Fibroblast of villous mesenchyme (primary cell): ENCODE measurements at regions not wholly inside any gene's neighbourhood (a gene's known extent, or its start where the extent isn't known, plus 50 kb on each side); places are given as distances from the start of the nearest gene placed in this dataset.

ENCODE experiments used
- DNase-seq: peaks from one replicate; pipeline ENCODE4 v3.0.0-alpha.2; 2010; ENCODE audit warnings: low read depth
- H3K4me3 ChIP-seq: 2 replicates; pipeline ENCODE4 v1.5.1; 2011; ENCODE audit warnings: low read depth, mild to moderate bottlenecking, low read length
- CTCF ChIP-seq: IDR thresholded peaks from 2 replicates; pipeline ENCODE4 v1.5.1; 2012; ENCODE audit warnings: low read depth, mild to moderate bottlenecking, low read length; ENCODE audit not compliant: insufficient read depth

DNA sequence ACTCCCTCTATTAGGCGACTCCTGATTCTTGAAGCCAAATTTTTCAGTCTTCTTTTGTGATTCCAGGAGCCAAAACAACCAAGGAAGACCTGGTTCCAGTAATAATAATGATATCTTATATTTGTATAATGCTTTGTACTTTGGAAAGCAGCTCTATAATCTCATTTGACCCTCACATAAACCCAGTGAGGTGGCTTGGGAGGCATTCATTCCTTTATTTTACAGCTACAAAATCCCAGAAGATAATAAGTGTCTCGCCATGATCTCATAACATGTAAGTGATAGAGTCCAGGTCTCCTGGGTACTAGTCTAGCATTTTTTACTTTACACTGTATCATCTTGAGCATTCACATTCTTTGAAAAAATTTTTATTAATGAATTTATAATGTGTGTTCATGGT, 143.1 kb downstream of the ACTBL2 start:
- H3K4me3 ChIP-seq: no peak overlapping the region
- DNase-seq: no peak
- TF ChIP-seq CTCF: no peak

DNA sequence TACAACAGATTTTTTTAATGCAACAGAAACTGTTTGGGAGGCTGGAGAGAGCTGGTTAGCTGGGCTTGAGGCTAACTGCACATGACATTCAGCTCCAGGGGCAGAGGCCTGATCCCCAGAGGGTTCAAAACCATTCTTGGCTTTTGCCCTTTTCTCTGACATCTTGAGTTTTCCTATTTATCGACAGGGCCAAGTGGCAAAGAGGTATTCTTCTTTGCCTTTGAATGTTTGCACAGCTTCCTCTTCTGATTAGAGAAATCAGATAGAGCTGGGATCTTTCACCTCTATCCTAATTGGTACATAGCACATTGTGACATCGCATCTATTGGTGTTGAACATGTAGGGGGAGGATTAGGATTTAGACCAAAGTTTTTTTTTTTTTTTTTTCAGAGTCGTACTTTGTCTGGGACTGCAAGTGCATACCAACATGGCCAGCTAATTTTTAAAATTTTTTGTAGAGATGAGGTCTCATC, 143.7 kb downstream of the ACTBL2 start:
- TF ChIP-seq CTCF: no peak
- H3K4me3 ChIP-seq: no peak overlapping the region
- no peak for DNase-seq

GRCh38 chr5:57338068-57338867, 144.3 kb downstream of the ACTBL2 start:
- H3K4me3 ChIP-seq: no peak overlapping the region
- TF ChIP-seq CTCF: peak; percentile 48
- peak; percentile 68 for DNase-seq

DNA sequence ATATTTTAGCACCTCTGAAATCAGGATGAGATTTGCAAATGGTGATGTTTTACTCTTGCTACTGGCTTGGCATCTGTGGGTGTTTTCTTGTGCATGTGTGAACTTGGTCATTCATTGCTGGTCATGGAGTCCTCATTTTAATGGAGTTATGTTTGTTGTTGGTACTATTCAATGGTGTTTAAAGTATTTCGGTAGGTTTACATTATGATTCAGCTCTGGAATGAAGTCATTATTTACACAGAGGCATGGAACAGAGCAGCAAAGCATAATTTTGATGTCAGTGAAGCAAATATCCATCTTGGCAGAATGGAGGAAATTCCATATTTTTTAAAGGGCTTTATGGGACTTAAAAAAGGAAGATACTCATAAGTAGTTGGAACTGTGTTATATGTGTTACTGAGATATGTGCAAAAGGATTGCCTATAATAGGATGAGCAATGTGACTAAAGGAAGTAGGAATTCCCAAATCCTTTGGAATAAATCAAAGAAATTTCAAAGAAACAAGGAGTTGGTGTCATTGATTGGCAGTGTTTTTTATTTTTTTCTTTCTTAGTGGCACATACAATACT, 147.4 kb downstream of the ACTBL2 start:
- DNase-seq: peak; percentile 81
- H3K4me3 ChIP-seq: no peak overlapping the region
- no peak for TF ChIP-seq CTCF

DNA sequence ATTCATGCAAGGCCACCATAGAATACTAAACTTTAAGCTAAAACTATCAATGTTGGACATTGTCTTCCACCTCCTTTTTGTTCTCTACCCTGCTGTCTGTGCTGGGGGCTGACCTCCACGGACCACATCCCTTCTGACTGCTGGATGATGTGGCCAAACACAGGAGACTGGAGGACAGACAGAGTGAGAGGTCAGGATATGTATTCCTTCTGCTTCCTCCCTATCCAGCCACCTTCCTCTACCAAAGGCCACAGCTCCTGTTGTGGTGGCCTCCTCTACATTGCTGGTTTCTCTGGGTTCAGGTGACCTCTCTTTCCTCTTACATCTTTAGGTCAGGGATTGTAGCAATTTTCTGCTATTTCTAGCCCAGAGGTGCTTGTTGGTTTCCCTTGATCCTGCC, 148.1 kb downstream of the ACTBL2 start:
- no peak for DNase-seq

DNA sequence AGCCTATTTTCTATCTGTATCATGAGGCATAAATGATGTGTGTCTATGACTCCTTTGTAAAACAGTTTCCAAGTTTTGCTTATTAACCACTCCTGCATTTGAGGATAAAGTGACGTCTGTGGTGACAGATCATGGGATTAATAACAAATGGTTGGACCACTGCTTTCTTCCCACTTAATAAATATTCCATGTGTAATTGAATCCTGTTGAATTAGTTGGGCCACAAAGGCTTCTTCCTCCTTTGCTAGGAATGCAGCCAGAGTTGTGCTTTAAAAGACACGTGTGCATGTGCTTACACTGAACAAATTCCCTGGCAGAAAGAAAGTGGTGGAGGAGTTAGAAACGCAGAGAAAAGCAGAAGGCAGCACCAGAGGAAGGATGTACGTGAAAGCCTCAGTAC, 150.2 kb downstream of the ACTBL2 start:
- H3K4me3 ChIP-seq: no peak overlapping the region
- no peak for TF ChIP-seq CTCF
- no peak for DNase-seq

More for the DNA sequence above, 148.1 kb downstream of the ACTBL2 start:
- TF ChIP-seq CTCF: no peak
- H3K4me3 ChIP-seq: no peak overlapping the region
